Sigmoid colon (tissue), 4 donors: ENCODE measurements at regions not wholly inside any gene's neighbourhood (a gene's known extent, or its start where the extent isn't known, plus 50 kb on each side); places are given as distances from the start of the nearest gene placed in this dataset.

Experiments used
- CTCF ChIP-seq, 4 experiments: fragments of 450-650 bp in 3 of 4; fragments of 200-600 bp in 1 of 4; IDR thresholded peaks; one replicate each; pipeline ENCODE4 v1.5.1; 2016 to 2019; ENCODE audit warnings: antibody characterized with exemption in 4 of 4, mild to moderate bottlenecking in 3 of 4, moderate library complexity in 2 of 4
- POLR2AphosphoS5 ChIP-seq, 4 donors: sonication (generic); formaldehyde crosslinking; IDR thresholded peaks; one replicate each; pipeline ENCODE4 v1.6.1; 2017; ENCODE audit warnings: antibody characterized with exemption in 4 of 4

GRCh38 chr18:11429876-11430275, 179.5 kb upstream of the SLC35G4 start:
- no peak for TF ChIP-seq CTCF (IDR thresholded peaks at IDR 0.05)
- no peak for TF ChIP-seq POLR2AphosphoS5 (IDR thresholded peaks at IDR 0.05)
